ENCODE measurements at regions not wholly inside any gene's neighbourhood (a gene's known extent, or its start where the extent isn't known, plus 50 kb on each side); places are given as distances from the start of the nearest gene placed in this dataset.

GRCh38 chr13:80037505-80037888 is 303.4 kb downstream of the SPRY2 start:
- no peak for DNase-seq (ENCODE audit: low read depth in 3 of 3)

DNA sequence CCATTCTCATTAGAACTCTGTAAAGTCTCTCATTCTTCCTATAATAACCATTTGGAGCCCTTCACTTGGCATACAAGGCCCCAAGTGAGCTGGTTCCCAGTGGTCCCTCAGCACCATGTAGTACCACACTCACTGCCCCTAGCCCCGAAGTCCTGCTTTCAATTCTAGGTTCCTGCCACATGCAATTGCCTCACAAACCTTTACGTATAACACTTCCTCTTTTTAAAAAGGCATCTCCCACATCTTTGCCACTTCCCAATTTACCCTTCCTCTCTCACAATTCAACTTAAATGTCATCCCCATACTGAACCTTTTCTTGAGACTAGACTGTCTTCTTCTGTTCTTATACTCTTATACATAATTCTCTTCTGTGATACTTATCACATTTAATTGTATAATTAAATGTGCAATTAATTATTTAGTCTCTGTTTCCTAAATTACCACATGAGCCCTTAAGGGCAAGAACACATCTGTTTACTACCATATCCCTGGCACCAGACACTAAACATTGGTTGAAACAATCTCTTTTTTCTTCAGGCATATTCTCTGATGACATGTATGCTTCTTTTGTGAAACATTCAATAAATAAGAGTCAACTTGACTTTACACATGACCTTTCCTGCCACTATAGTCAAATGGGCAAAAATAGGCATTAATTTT is 304.0 kb downstream of the SPRY2 start:
- DNase-seq (ENCODE audit: low read depth in 3 of 3): no peak

- no peak for DNase-seq (ENCODE audit: low read depth in 3 of 3)
Measured at GRCh38 chr13:80035096-80035495, 305.8 kb downstream of the SPRY2 start.

- DNase-seq (ENCODE audit: low read depth in 3 of 3): no peak
Measured at GRCh38 chr13:80033951-80034350, 307.0 kb downstream of the SPRY2 start.

- DNase-seq (ENCODE audit: low read depth in 3 of 3): no peak
Measured at GRCh38 chr13:80033286-80033685, 307.6 kb downstream of the SPRY2 start.

GRCh38 chr13:80030491-80030890 is 310.4 kb downstream of the SPRY2 start:
- no peak for DNase-seq (ENCODE audit: low read depth in 3 of 3)

- DNase-seq (ENCODE audit: low read depth in 3 of 3): no peak
Measured at GRCh38 chr13:80029170-80029569, 311.8 kb downstream of the SPRY2 start.

DNA sequence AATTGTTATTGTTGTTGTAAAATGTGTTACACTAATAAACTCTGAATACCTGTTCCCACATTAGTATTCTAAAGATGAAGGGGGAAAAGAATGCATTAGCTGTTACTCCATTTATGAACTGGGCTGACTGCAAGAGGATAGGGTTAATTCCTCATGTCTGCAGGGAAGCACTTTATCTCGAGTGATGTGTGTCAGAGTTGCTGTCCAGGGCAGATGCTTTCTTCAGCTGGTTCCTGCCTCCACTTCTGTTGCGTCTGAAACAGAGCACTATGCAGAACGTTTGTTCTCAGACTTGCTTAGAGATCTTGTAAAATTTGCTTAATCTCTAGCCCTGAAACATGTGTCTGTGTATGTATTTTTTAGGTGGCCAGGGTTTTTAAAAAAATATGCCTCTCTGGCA is 318.8 kb downstream of the SPRY2 start:
- no peak for DNase-seq (ENCODE audit: low read depth in 3 of 3)

- no peak for DNase-seq (ENCODE audit: low read depth in 3 of 3)
Measured at GRCh38 chr13:80012251-80012650, 328.7 kb downstream of the SPRY2 start.

- no peak for DNase-seq (ENCODE audit: low read depth in 3 of 3)
Measured at GRCh38 chr13:80011448-80012212, 329.3 kb downstream of the SPRY2 start.

DNA sequence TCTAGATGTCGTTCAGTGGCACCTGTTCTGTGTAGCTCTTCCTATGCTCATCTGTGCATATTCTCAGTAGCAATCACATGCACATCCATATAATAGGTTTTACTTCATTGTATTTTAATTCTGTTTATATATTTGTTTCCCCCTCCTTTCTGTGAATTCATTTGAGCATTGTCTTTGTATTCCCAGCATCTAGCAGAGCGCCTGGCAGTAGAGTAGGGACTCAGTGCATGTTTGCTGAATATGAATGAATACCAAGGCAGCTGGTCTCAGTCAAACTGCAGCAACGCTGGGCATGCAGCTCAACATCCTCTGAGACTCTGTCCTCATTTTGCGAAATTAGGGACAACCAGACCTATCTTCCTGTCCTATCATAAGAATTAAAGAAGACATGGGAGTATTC is 330.1 kb downstream of the SPRY2 start:
- DNase-seq (ENCODE audit: low read depth in 3 of 3): no peak

- DNase-seq (ENCODE audit: low read depth in 3 of 3): no peak
Measured at GRCh38 chr13:80010286-80010831, 330.6 kb downstream of the SPRY2 start.

- no peak for DNase-seq (ENCODE audit: low read depth in 3 of 3)
Measured at GRCh38 chr13:80009760-80010159, 331.2 kb downstream of the SPRY2 start.

DNA sequence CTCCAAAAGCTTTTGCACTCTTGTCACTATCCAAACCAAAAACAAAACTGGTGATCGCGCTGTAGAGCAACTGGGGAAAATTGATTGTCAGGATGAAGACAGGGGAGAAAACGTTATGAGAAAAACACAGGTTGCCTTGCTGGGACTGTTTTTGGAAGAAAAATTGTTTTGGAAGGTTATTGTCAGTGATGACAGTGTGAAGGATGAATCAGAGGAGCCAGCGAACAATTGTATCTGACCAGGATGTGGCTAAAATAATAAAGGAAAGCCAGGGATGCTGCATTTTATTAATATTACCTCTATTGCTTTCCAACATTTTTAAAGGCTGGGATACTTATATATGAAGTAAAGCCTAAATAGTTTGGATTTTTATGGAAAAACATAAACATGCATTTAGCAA is 334.0 kb downstream of the SPRY2 start:
- DNase-seq (ENCODE audit: low read depth in 3 of 3): no peak

DNA sequence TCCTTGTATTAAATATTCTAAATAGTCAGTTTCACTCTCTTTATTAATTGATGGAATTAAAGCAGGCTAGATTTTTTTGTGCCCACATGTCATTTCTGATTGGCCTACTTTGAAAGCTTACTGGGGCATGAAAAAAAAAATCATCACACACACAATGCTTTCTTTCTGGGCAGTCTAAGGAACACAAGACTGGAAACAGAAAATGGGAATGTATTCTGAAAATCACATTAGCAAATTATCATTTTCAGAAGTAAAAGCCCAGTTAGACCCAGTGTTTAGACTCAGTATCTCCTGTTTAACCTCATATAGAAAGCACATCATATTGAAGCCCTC is 339.4 kb downstream of the SPRY2 start:
- DNase-seq (ENCODE audit: low read depth in 3 of 3): no peak

DNA sequence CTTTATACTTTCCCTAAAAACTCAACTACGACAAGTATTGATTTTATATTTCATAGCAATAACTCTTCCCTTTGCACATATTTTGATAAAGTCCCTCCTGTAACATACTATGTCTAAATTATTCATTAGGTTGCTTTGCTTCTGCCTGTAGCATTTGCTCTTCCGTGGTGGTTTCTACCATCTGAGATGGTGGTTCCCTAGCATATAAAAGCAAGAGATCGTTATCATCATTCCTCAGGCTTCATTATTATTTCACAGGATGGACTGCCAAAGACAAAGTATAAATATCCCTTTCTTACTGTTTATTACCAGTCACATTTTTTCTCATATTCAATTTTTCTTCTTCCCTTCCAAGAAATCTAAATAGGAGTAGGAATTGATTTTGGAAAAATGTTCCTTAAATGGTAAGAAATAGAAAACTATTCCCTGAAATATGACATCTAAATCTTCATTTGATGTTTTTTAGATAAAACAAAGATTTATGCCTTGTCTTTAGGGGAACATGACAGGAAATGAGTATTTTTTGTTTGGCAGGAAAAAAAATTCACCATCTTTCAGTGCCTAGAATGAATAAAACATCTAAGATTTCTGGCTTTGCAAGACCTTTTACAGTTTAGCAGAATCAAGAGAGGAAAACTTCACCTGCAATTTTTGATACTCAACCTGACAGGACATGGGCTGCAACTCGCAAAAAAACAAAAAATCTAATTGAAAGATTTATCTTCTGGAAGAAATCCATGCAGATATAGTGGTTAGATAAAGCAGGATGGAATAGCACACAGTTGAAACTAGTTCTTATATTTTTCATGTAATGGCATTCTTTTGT is 340.0 kb downstream of the SPRY2 start:
- no peak for DNase-seq (ENCODE audit: low read depth in 3 of 3)

DNA sequence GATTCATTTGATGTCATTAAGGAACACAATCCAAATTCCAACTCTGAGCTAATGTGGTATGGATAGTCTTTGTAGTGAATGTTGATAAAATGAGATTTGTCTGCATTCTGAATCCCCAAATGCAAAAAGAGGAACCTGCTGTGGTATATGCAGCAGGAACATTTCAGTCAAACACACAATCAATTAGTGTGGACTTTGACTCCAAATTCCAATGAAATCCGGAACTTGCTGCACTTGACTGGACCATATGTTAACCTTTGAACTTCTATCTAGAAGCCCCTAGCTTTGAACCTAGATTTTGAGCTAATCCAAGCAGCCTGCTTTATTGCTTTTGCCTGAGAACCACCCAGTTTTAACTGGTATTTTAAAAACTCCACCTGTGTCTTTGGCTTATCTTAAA is 341.3 kb downstream of the SPRY2 start:
- DNase-seq (ENCODE audit: low read depth in 3 of 3): no peak

- no peak for DNase-seq (ENCODE audit: low read depth in 3 of 3)
Measured at GRCh38 chr13:79998381-79998880, 342.5 kb downstream of the SPRY2 start.

- DNase-seq (ENCODE audit: low read depth in 3 of 3): no peak
Measured at GRCh38 chr13:79997244-79997643, 343.7 kb downstream of the SPRY2 start.

- DNase-seq (ENCODE audit: low read depth in 3 of 3): no peak
Measured at GRCh38 chr13:79995334-79995733, 345.6 kb downstream of the SPRY2 start.

DNA sequence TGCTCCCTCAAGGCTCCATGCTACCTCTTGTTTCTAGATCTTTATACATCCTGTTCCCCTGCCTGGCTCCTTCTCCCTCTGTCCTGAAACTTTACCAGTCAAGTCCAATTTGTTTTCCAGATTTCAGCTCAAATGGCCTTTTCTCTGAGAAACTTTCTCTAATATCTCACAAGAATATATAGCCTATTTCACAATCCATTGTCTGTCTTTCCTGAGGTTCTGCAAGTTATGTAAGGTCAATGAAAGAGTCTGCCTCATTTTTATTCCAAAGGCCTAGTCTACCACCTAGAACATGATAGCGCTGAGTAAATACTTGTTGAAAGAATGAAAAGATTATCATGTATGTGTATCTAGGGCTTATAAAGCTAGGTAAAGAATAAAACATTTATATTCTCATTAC is 348.8 kb downstream of the SPRY2 start:
- DNase-seq (ENCODE audit: low read depth in 3 of 3): no peak

DNA sequence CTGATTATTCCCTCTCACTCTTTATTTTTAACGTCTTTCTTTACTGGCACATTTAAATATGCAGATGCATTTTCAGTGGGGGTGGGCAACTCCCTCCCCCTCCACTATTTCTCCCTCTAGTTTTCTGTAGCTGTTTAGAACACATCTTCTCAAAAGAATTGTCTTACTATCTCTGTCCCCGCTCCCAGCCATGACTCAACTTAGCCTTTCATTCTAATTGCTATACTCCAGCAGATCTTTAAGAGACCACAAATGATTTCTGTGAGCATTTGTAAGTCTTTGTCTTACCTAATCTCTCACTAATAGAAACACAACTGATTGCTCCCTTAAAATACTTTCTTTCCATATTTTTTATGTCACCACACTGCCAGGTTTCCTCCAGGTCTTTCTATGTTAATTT is 350.9 kb downstream of the SPRY2 start:
- DNase-seq (ENCODE audit: low read depth in 3 of 3): no peak

Data from stimulated activated CD4-positive, alpha-beta T cell treated with anti-CD3 and anti-CD28 coated beads, TNF-alpha, amount 100 ng/mL, for 24 hours (primary cell).